Astrocyte of the spinal cord (primary cell): ENCODE measurements at regions not wholly inside any gene's neighbourhood (a gene's known extent, or its start where the extent isn't known, plus 50 kb on each side); places are given as distances from the start of the nearest gene placed in this dataset.

ENCODE experiments used
- DNase-seq: peaks from one replicate; pipeline ENCODE4 v3.0.0; 2011; ENCODE audit warnings: low read depth, low spot score
- H3K4me3 ChIP-seq: 2 replicates; pipeline ENCODE4 v1.5.1; 2011; ENCODE audit warnings: low read depth, mild to moderate bottlenecking, low read length, moderate library complexity
- in situ Hi-C: cut with HindIII; loops from 2 replicates; pipeline ENCODE4 v1.10.0; 2017; ENCODE audit warnings: low sequenced_read_pairs
- TF ChIP-seq, protein P1 (sequence below): IDR thresholded peaks from 2 replicates; pipeline ENCODE4 v1.5.1; 2012; ENCODE audit warnings: low read depth, mild to moderate bottlenecking, low read length, inconsistent platforms

DNA sequence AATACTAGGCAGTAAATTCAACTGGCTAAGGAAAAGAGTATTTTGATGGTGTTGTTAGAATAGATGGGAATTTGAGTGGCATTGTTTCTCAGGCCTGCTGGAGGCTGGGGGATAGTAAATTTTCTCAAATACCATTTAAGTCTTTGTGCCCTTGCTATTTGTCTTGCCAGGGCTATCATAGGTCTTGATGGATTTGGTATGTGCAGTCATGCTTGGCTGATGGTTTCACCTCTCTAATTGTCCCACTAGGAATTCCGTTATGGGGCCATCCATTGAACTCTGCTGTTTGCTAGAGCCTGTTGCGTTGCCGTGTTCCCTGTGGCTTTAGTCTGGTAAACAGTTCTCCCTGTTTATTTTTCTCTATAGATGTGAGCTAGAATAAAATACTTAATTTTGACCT, 438.1 kb upstream of the FAM98A start:
- DNase-seq: no peak
- TF ChIP-seq, protein P1, sequence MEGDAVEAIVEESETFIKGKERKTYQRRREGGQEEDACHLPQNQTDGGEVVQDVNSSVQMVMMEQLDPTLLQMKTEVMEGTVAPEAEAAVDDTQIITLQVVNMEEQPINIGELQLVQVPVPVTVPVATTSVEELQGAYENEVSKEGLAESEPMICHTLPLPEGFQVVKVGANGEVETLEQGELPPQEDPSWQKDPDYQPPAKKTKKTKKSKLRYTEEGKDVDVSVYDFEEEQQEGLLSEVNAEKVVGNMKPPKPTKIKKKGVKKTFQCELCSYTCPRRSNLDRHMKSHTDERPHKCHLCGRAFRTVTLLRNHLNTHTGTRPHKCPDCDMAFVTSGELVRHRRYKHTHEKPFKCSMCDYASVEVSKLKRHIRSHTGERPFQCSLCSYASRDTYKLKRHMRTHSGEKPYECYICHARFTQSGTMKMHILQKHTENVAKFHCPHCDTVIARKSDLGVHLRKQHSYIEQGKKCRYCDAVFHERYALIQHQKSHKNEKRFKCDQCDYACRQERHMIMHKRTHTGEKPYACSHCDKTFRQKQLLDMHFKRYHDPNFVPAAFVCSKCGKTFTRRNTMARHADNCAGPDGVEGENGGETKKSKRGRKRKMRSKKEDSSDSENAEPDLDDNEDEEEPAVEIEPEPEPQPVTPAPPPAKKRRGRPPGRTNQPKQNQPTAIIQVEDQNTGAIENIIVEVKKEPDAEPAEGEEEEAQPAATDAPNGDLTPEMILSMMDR: no peak

DNA sequence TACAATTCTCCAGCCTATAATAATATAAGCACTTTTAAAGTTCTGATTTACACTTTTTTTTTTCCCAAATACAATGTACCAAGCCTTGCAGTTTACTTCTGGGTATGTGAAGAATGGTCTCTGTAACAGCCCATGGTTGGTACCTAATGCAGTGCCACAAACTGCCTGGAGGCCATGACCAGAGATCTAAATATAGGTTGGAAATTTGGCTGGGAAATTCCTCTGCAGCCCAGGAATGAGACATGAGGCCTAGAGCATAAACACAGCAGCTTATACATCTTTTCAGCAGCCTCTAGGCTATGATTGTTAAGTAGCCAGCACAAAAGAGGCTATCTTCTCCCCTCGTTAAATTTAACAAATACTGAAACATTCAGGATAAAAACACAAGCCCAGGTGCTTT, 432.0 kb upstream of the FAM98A start:
- TF ChIP-seq, protein P1: no peak
- no peak for DNase-seq
- in situ Hi-C loops: no loop called here
- H3K4me3 ChIP-seq: no peak overlapping the region

More for the DNA sequence above, 438.1 kb upstream of the FAM98A start:
- no peak overlapping the region for H3K4me3 ChIP-seq
- in situ Hi-C loops: no loop called here

- no peak for DNase-seq
- TF ChIP-seq, protein P1: no peak
- in situ Hi-C loops: no loop called here
- H3K4me3 ChIP-seq: no peak overlapping the region
Observed at GRCh38 chr2:34030273-34030672, 431.2 kb upstream of the FAM98A start.

- TF ChIP-seq, protein P1: no peak
- no peak overlapping the region for H3K4me3 ChIP-seq
- DNase-seq: no peak
- in situ Hi-C loops: no loop called here
Observed at GRCh38 chr2:34029073-34029472, 430.0 kb upstream of the FAM98A start.

DNA sequence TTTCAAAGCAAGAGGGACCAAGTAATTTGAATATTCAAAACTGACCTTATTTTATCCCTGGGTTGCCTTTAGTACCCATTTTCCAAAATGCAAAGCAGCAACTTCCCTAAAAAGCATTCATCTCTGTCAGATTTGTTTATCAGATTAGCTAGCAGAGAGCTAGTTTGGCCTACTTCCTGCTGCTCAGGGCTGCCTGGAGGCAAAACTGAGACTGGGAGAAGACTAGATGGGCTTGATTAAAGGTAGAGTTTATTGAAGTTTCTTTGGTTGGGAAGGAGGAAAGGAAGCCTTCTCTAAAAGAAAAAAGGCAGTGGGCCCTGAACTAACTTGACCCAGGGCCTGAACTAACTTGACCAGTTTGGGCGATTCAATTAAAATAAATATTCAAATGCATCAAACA, 426.1 kb upstream of the FAM98A start:
- H3K4me3 ChIP-seq: no peak overlapping the region
- in situ Hi-C loops: no loop called here
- no peak for DNase-seq
- TF ChIP-seq, protein P1: no peak

- no peak overlapping the region for H3K4me3 ChIP-seq
- peak; percentile 40 for DNase-seq
- in situ Hi-C loops: no loop called here
- TF ChIP-seq, protein P1: peak; percentile 75
Observed at GRCh38 chr2:34012715-34013302, 413.7 kb upstream of the FAM98A start.
